HL-60 (cell line): ENCODE measurements at regions not wholly inside any gene's neighbourhood (a gene's known extent, or its start where the extent isn't known, plus 50 kb on each side); places are given as distances from the start of the nearest gene placed in this dataset.

Experiments used
- DNase-seq, 2 experiments: peaks; one replicate each; pipeline ENCODE4 v3.0.0-alpha.2; 2010 to 2020; ENCODE audit warnings: low read depth in 1 of 2, low spot score in 1 of 2
- H3K27ac ChIP-seq: fragments of 250-450 bp; sonication (Bioruptor Pico); replicated peaks from 2 replicates; pipeline ENCODE4 v1.5.1; 2020; ENCODE audit warnings: mild to moderate bottlenecking, moderate library complexity
- H3K27me3 ChIP-seq: fragments of 250-450 bp; sonication (Bioruptor Pico); 2 replicates; pipeline ENCODE4 v1.5.1; 2021; ENCODE audit warnings: mild to moderate bottlenecking, moderate library complexity; ENCODE audit not compliant: insufficient read depth, poor library complexity, severe bottlenecking
- H3K4me3 ChIP-seq: replicated peaks from 2 replicates; pipeline ENCODE4 v1.5.1; 2011; ENCODE audit warnings: mild to moderate bottlenecking, control low read depth, low read length; ENCODE audit not compliant: insufficient read depth
- GABPA ChIP-seq: IDR thresholded peaks from 2 replicates; pipeline ENCODE4 v1.6.1; 2012; ENCODE audit warnings: low read depth
- POLR2AphosphoS5 ChIP-seq: IDR thresholded peaks from 2 replicates; pipeline ENCODE4 v1.6.1; 2012; ENCODE audit warnings: low read depth
- SPI1 ChIP-seq: IDR thresholded peaks from 2 replicates; pipeline ENCODE4 v1.6.1; 2012; ENCODE audit warnings: low read depth, mild to moderate bottlenecking, borderline replicate concordance
- TF ChIP-seq, protein P1 (sequence below): IDR thresholded peaks from 2 replicates; pipeline ENCODE4 v1.6.1; 2012; ENCODE audit warnings: low read depth; ENCODE audit not compliant: insufficient replicate concordance
- TF ChIP-seq, protein P2 (sequence below): IDR thresholded peaks from one replicate; pipeline ENCODE4 v1.5.1; 2011; ENCODE audit warnings: low read length, control low read depth, inconsistent platforms; ENCODE audit not compliant: insufficient read depth

DNA sequence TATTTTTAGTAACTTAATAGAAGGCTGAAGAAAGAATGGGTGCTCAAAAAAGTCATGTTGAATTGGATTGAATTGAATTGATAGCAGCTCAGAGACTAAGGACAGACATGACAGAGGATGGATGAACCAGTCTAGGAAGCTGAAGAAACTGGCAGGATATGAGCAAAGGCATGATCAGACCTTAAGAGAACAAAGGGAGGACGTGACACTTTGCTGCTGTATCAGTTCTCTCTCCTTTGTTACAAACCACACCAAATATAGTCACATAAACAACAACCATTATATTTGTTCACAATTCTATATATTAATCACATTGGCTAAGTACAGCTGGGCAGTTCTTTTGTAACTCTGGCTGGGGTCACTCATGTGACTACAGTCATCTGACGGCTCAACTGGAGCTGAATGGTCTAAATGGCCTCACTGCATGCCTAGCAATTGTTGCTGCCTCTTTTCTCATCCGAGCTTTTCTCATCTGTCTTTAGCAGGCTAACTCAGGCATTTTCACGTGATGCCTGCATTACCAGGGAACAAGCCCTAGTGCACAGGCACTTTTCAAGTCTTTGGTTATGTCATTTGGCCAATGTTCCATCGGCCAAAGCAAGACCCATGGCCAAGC lies 355.0 kb downstream of the ETNK1 start:
- H3K4me3 ChIP-seq, result no peak overlapping the region
- DNase-seq, result no peak
- H3K27ac ChIP-seq, result no peak overlapping the region
- H3K27me3 ChIP-seq, result no peaks in the 10 kb centered on the region
- TF ChIP-seq, protein P1, sequence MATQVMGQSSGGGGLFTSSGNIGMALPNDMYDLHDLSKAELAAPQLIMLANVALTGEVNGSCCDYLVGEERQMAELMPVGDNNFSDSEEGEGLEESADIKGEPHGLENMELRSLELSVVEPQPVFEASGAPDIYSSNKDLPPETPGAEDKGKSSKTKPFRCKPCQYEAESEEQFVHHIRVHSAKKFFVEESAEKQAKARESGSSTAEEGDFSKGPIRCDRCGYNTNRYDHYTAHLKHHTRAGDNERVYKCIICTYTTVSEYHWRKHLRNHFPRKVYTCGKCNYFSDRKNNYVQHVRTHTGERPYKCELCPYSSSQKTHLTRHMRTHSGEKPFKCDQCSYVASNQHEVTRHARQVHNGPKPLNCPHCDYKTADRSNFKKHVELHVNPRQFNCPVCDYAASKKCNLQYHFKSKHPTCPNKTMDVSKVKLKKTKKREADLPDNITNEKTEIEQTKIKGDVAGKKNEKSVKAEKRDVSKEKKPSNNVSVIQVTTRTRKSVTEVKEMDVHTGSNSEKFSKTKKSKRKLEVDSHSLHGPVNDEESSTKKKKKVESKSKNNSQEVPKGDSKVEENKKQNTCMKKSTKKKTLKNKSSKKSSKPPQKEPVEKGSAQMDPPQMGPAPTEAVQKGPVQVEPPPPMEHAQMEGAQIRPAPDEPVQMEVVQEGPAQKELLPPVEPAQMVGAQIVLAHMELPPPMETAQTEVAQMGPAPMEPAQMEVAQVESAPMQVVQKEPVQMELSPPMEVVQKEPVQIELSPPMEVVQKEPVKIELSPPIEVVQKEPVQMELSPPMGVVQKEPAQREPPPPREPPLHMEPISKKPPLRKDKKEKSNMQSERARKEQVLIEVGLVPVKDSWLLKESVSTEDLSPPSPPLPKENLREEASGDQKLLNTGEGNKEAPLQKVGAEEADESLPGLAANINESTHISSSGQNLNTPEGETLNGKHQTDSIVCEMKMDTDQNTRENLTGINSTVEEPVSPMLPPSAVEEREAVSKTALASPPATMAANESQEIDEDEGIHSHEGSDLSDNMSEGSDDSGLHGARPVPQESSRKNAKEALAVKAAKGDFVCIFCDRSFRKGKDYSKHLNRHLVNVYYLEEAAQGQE, result no peak
- TF ChIP-seq GABPA, result no peak
- TF ChIP-seq, protein P2, sequence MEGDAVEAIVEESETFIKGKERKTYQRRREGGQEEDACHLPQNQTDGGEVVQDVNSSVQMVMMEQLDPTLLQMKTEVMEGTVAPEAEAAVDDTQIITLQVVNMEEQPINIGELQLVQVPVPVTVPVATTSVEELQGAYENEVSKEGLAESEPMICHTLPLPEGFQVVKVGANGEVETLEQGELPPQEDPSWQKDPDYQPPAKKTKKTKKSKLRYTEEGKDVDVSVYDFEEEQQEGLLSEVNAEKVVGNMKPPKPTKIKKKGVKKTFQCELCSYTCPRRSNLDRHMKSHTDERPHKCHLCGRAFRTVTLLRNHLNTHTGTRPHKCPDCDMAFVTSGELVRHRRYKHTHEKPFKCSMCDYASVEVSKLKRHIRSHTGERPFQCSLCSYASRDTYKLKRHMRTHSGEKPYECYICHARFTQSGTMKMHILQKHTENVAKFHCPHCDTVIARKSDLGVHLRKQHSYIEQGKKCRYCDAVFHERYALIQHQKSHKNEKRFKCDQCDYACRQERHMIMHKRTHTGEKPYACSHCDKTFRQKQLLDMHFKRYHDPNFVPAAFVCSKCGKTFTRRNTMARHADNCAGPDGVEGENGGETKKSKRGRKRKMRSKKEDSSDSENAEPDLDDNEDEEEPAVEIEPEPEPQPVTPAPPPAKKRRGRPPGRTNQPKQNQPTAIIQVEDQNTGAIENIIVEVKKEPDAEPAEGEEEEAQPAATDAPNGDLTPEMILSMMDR, result no peak
- TF ChIP-seq POLR2AphosphoS5, result no peak
- TF ChIP-seq SPI1, result no peak

DNA sequence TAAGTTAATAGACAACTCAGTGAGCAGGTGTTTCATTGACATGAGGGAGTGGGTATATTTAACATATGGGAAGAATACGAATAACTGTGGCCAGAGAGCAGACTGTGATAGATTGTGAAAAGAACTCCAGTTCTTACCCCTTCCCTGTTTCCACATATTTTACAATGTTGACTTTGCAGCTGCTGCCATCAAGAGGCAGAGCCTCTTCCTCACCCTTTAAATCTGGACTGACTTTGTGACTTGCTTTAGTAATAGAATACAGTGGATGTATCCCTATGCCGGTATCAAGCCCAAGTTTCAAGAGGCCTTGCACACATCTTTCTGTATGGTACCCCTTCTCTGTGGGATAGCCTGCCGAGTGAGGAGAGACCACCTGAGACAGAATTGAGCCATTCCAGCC lies 356.7 kb downstream of the ETNK1 start:
- H3K4me3 ChIP-seq, result no peak overlapping the region
- no peaks in the 10 kb centered on the region for H3K27me3 ChIP-seq
- no peak overlapping the region for H3K27ac ChIP-seq
- no peak for DNase-seq
- TF ChIP-seq GABPA, result no peak
- TF ChIP-seq, protein P2, result no peak
- no peak for TF ChIP-seq POLR2AphosphoS5
- TF ChIP-seq, protein P1, result no peak
- no peak for TF ChIP-seq SPI1

DNA sequence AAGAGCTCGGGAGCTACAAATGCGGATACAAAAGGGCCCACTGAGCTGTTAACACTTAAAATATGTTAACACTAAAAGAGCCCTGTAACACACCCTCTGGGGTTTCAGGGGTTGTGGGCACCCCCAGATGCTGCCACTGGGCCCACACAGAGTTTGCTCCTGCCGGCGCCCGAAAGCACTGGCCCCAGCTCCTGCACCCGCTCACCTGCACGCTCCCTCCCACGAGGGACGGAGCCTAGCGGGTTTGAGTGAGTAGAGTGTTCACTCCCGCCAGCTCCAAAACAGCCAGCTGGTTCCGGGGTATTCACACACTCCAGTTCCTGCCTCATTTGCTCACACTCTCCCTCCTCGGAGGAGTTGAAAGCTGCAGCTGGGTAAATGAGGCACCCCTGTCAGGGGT lies 357.7 kb downstream of the ETNK1 start:
- Histone ChIP-seq H3K27me3 (no peaks in the 10 kb centered on the region), H3K27ac (no peak overlapping the region), H3K4me3 (no peak overlapping the region)
- no peak for TF ChIP-seq POLR2AphosphoS5
- no peak for TF ChIP-seq SPI1
- TF ChIP-seq, protein P2, result no peak
- no peak for TF ChIP-seq GABPA
- TF ChIP-seq, protein P1, result no peak
- no peak for DNase-seq
